Right atrium auricular region (tissue), 2 donors: ENCODE measurements at regions not wholly inside any gene's neighbourhood (a gene's known extent, or its start where the extent isn't known, plus 50 kb on each side); places are given as distances from the start of the nearest gene placed in this dataset.

ENCODE experiments used
- DNase-seq: peaks from one replicate; pipeline ENCODE4 v3.0.0-alpha.2; 2019; ENCODE audit warnings: low spot score
- H3K27ac ChIP-seq, 2 donors: fragments of 200-600 bp; sonication (generic); 1 replicate in 1 of 2; 2 replicates in 1 of 2; pipeline ENCODE4 v1.5.1; 2016 to 2019
- H3K27me3 ChIP-seq, 2 donors: fragments of 200-600 bp; sonication (generic); one replicate each; pipeline versions ENCODE4 v1.5.1 to v1.6.0; 2017 to 2019
- H3K36me3 ChIP-seq: fragments of 200-600 bp; sonication (generic); one replicate; pipeline ENCODE4 v1.5.1; 2016
- H3K4me1 ChIP-seq, 2 donors: fragments of 200-600 bp; sonication (generic); one replicate each; pipeline versions ENCODE4 v1.5.1 to v1.6.0; 2017 to 2019
- H3K4me3 ChIP-seq, 2 donors: fragments of 200-600 bp; sonication (generic); 1 replicate in 1 of 2; 2 replicates in 1 of 2; pipeline ENCODE4 v1.5.1; 2017 to 2019; ENCODE audit warnings: mild to moderate bottlenecking in 1 of 2, moderate library complexity in 1 of 2
- H3K9me3 ChIP-seq, 2 donors: fragments of 200-600 bp; sonication (generic); one replicate each; pipeline ENCODE4 v1.5.1; 2019
- TF ChIP-seq, protein P1 (sequence below), 2 donors: fragments of 200-600 bp; sonication (generic); IDR thresholded peaks; one replicate each; pipeline ENCODE4 v1.5.1; 2019; ENCODE audit warnings: antibody characterized with exemption in 2 of 2

DNA sequence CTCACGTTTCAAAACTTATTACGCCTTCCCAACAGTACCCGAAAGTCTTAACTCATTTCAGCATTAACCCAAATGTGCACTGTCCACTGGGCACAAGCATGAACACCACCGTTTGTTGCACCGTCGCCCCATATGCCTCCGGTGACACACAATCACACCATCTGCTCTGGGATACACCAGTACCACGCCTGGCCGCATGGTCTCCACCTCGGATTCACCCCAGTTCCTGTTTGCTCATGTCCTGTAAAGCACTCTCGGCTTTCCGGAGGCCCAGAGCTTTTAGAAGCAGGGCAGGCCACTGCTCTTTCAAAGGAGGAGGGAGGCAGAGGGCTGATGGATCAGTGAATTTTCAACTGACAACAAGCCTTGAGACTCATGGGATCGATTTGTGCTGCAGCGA is 1570.0 kb upstream of the DEFB115 start:
- H3K27me3 ChIP-seq: no peaks in the 10 kb centered on the region
- no peaks in the 10 kb centered on the region for H3K4me1 ChIP-seq
- H3K4me3 ChIP-seq: no peak overlapping the region
- H3K36me3 ChIP-seq: no peaks in the 10 kb centered on the region
- TF ChIP-seq, protein P1, sequence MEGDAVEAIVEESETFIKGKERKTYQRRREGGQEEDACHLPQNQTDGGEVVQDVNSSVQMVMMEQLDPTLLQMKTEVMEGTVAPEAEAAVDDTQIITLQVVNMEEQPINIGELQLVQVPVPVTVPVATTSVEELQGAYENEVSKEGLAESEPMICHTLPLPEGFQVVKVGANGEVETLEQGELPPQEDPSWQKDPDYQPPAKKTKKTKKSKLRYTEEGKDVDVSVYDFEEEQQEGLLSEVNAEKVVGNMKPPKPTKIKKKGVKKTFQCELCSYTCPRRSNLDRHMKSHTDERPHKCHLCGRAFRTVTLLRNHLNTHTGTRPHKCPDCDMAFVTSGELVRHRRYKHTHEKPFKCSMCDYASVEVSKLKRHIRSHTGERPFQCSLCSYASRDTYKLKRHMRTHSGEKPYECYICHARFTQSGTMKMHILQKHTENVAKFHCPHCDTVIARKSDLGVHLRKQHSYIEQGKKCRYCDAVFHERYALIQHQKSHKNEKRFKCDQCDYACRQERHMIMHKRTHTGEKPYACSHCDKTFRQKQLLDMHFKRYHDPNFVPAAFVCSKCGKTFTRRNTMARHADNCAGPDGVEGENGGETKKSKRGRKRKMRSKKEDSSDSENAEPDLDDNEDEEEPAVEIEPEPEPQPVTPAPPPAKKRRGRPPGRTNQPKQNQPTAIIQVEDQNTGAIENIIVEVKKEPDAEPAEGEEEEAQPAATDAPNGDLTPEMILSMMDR (IDR thresholded peaks at IDR 0.05): no peak
- no peak for DNase-seq
- no peak overlapping the region for H3K27ac ChIP-seq
- no peaks in the 10 kb centered on the region for H3K9me3 ChIP-seq

DNA sequence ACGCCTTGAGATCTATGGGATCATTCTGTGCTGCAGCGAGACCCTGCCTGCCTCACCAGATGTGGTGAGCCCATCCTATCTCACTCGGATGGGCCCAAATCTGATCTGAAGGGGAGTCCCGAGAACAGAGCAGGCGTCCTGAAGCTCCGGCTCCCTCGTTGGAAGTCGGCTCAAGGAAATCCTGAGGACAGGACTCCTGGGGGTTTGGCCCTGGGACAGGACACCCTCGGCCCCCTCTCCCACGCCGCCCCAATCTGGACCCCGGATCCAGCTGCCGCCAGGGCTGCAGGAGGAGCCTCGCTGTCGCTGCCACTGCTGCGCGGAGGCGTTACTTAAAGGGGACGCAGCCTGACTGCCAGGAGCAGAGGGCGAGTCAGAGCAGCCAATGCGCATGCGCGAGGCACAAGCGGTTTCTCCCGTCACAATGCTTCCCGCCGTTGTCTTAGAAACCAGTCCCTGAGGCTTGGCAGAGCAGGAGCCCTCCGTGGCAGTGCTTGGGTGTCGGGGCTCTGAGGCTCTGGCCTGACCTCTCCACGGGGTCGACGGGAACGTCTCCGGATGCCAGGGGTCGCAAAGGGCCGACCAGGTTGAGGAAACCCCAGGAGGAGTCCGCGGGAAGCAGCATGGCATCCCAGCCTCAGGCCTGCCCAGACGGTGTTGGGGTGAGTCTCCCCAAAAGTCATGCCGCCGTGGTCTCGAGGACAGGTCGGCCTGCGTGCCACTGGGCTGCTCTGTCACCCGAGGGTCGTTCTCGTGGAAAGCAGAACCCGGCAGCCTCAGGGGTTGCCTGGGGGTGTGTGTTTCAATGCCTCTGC is 1567.8 kb upstream of the DEFB115 start:
- no peaks in the 10 kb centered on the region for H3K4me1 ChIP-seq
- TF ChIP-seq, protein P1 (IDR thresholded peaks at IDR 0.05): no peak
- H3K36me3 ChIP-seq: no peaks in the 10 kb centered on the region
- no peak overlapping the region for H3K4me3 ChIP-seq
- no peaks in the 10 kb centered on the region for H3K27me3 ChIP-seq
- no peak overlapping the region for H3K27ac ChIP-seq
- H3K9me3 ChIP-seq: no peaks in the 10 kb centered on the region
- DNase-seq: no peak

DNA sequence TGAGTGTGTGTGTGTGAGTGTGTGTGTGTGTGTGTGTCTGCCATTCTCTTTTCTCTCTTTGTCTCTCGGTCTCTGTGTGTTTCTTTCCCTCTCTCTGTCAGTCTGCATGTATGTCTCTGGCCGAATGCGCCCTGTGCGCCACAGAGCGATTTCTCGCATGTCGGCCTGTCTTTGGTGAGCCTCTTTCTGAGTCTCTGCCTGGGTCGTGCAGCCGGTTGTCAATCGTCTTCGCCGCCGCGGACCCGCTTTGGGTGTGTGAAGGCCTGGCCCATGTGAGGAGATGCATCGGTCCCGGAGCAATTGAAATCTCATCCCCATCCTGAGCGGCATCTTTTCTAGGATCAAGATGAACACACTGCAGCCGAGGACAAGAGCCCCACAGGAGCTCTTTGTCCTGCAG is 1567.2 kb upstream of the DEFB115 start:
- DNase-seq: no peak
- Histone ChIP-seq H3K36me3 (no peaks in the 10 kb centered on the region), H3K9me3 (no peaks in the 10 kb centered on the region), H3K27ac (no peak overlapping the region), H3K4me1 (no peaks in the 10 kb centered on the region), H3K27me3 (no peaks in the 10 kb centered on the region), H3K4me3 (no peak overlapping the region)
- TF ChIP-seq, protein P1 (IDR thresholded peaks at IDR 0.05): no peak

DNA sequence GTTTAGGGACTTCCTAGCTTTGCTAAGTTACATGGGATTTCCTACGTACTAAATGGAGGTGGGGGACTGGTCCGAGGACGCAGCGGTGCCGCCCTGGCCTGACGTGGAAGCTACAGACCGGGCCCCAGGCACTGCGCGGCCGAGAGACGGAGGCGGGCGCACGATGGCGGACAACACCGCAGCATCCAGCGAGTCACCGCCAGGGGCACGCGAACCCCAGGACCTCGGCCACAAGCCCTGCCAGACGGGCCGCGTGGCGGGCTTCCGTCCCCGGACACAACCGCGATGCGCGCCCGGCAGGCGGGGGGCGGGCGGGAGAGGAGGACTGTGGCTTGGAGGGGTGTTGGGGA is 1516.9 kb upstream of the DEFB115 start:
- H3K4me3 ChIP-seq: no peak overlapping the region
- DNase-seq: no peak
- no peaks in the 10 kb centered on the region for H3K36me3 ChIP-seq
- H3K27ac ChIP-seq: no peak overlapping the region
- peaks cover 0 to 26% of the 10 kb centered on the region in 2 donors for H3K9me3 ChIP-seq
- no peaks in the 10 kb centered on the region for H3K4me1 ChIP-seq
- TF ChIP-seq, protein P1 (IDR thresholded peaks at IDR 0.05): no peak
- no peaks in the 10 kb centered on the region for H3K27me3 ChIP-seq

DNA sequence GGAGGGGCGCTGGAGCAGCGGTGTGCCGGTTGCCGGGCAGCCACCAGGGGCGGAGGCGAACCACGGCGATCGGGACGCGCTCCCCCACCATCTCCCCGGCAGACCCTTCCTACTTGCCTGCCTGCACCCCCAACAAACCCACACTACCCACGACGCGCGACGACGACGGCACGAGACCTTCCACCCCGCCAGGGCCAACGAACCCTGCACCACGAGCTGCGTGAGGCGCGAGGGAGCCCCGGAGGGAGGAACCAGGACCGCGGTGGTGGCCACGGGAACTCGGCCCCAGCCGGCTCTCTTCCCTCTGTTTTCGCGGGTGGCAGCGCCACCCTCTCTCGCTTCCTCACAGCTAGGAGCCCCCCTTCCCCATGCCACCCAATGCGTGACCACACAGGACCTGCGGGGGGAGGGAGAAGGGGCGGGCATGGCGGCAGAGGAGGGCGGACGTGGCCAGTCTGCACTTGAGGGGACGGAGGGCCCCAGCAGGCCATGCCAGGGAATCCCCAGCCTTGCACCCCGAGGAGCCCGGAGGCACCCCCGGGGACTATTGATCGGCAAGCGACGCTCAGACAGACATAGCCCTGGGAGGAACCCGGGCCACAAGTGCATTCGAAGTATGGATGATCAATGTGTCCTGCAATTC is 1516.4 kb upstream of the DEFB115 start:
- no peak for DNase-seq
- TF ChIP-seq, protein P1 (IDR thresholded peaks at IDR 0.05): no peak
- peaks cover 0 to 24% of the 10 kb centered on the region in 2 donors for H3K9me3 ChIP-seq
- H3K4me1 ChIP-seq: no peaks in the 10 kb centered on the region
- H3K27ac ChIP-seq: no peak overlapping the region
- H3K4me3 ChIP-seq: no peak overlapping the region
- H3K36me3 ChIP-seq: no peaks in the 10 kb centered on the region
- H3K27me3 ChIP-seq: no peaks in the 10 kb centered on the region
